Cardiac muscle cell (in vitro differentiated cells and primary cell): ENCODE measurements at regions not wholly inside any gene's neighbourhood (a gene's known extent, or its start where the extent isn't known, plus 50 kb on each side); places are given as distances from the start of the nearest gene placed in this dataset.
A peak's percentile ranks its signal among the peaks of the same experiment; 100 is the strongest.

ENCODE experiments used
- DNase-seq, 2 donors: peaks; one replicate each; pipeline versions ENCODE4 v3.0.0 to v3.0.0-alpha.2; 2010 to 2017; ENCODE audit warnings: low read depth in 1 of 2, low spot score in 1 of 2
- H3K27ac ChIP-seq: fragments of 200-600 bp; sonication (generic); 2 replicates; pipeline ENCODE4 v1.5.1; 2016
- H3K27me3 ChIP-seq: fragments of 200-600 bp; sonication (generic); 2 replicates; pipeline ENCODE4 v1.6.0; 2016; ENCODE audit warnings: control low read depth
- H3K36me3 ChIP-seq: fragments of 200-600 bp; sonication (generic); 2 replicates; pipeline ENCODE4 v1.5.1; 2016; ENCODE audit warnings: control low read depth
- H3K4me1 ChIP-seq: fragments of 200-600 bp; sonication (generic); 2 replicates; pipeline ENCODE4 v1.8.1; 2017; ENCODE audit warnings: low read depth, mild to moderate bottlenecking, mixed run types
- H3K4me3 ChIP-seq: fragments of 200-600 bp; sonication (generic); 2 replicates; pipeline ENCODE4 v1.5.1; 2016; ENCODE audit warnings: mild to moderate bottlenecking
- H3K9me3 ChIP-seq: fragments of 200-600 bp; sonication (generic); 2 replicates; pipeline ENCODE4 v1.5.1; 2017; ENCODE audit warnings: low read depth, mild to moderate bottlenecking, control low read depth
- CTCF ChIP-seq: IDR thresholded peaks from 2 replicates; pipeline ENCODE4 v1.5.1; 2012; ENCODE audit warnings: low read depth, mild to moderate bottlenecking, low read length

- Histone ChIP-seq H3K27ac (no peak overlapping the region), H3K4me1 (no peaks in the 10 kb centered on the region), H3K9me3 (no peaks in the 10 kb centered on the region), H3K4me3 (no peak overlapping the region), H3K36me3 (no peaks in the 10 kb centered on the region), H3K27me3 (no peaks in the 10 kb centered on the region)
- no peak for TF ChIP-seq CTCF
- DNase-seq, result peak in 1 of 2 donors; percentile 42
These were observed 395.1 kb downstream of the FBXO15 start for GRCh38 chr18:73752546-73752945.

GRCh38 chr18:73750052-73750451 is 397.6 kb downstream of the FBXO15 start:
- Histone ChIP-seq H3K36me3 (no peaks in the 10 kb centered on the region), H3K9me3 (no peaks in the 10 kb centered on the region), H3K27me3 (no peaks in the 10 kb centered on the region), H3K27ac (no peak overlapping the region), H3K4me3 (no peak overlapping the region), H3K4me1 (no peaks in the 10 kb centered on the region)
- no peak for TF ChIP-seq CTCF
- DNase-seq, result no peak

DNA sequence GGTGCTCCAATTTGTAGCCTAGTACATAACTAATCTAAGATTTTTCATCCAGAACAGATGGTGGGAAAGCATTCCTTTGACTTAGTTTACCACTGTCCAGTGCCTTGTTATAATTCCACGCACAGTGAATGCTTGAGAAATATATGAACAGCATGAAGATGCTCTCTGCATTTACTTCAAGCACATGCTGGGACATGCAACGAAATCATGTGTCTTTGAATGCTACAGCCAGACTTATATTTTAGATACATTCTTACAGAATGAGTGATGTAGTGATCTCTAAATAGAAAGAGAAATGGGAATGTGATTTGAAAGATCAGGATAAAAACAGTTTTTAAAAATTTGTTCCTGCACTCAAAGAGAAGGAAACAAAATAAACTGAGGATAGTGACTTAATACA is 398.3 kb downstream of the FBXO15 start:
- Histone ChIP-seq H3K9me3 (no peaks in the 10 kb centered on the region), H3K36me3 (no peaks in the 10 kb centered on the region), H3K4me3 (no peak overlapping the region), H3K27ac (no peak overlapping the region), H3K4me1 (peaks cover 3% of the 10 kb centered on the region), H3K27me3 (no peaks in the 10 kb centered on the region)
- no peak for DNase-seq
- no peak for TF ChIP-seq CTCF

DNA sequence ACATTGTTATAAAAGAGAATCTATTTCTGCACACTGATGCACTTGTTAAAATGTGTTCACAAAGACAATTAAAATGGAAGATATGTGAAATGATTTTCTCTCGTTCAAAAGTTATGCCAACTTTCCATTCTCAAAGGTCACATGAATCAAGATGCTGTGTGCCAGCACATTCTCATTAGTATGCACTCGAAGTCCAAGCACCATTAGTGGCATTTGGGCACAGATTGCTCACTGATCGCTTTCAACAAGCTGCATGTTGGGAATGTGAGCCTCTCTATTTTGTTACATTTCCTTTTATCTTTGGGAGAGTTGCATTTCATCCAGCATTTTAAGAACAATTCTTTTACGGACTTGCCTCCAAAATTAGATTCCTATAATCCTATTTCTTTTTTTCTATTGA is 398.9 kb downstream of the FBXO15 start:
- no peak for TF ChIP-seq CTCF
- no peaks in the 10 kb centered on the region for H3K36me3 ChIP-seq
- H3K4me3 ChIP-seq, result no peak overlapping the region
- H3K27ac ChIP-seq, result no peak overlapping the region
- peaks cover 3% of the 10 kb centered on the region for H3K4me1 ChIP-seq
- H3K9me3 ChIP-seq, result no peaks in the 10 kb centered on the region
- H3K27me3 ChIP-seq, result no peaks in the 10 kb centered on the region
- no peak for DNase-seq

DNA sequence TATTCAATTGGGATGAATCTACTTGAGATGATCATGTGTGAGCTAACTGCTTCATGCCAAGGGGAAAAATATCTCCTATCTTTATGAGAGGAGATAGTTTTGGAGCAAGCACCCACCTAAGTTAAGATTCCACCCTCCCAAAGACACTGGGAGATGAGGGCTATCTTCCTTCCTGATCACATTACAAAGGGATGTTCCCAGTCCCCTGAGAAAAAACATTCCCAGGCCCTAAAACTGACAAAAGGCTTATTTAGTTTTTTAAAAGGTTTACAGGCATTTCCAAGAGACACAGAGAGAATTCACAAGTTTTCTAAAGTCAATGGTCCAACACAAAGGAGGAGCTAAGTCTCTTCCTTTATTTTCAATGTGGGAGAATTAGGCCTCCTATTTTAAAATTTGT is 401.5 kb downstream of the FBXO15 start:
- H3K4me1 ChIP-seq, result peaks cover 3% of the 10 kb centered on the region
- H3K4me3 ChIP-seq, result no peak overlapping the region
- no peaks in the 10 kb centered on the region for H3K36me3 ChIP-seq
- H3K27ac ChIP-seq, result no peak overlapping the region
- DNase-seq, result no peak
- H3K27me3 ChIP-seq, result no peaks in the 10 kb centered on the region
- TF ChIP-seq CTCF, result no peak
- no peaks in the 10 kb centered on the region for H3K9me3 ChIP-seq

DNA sequence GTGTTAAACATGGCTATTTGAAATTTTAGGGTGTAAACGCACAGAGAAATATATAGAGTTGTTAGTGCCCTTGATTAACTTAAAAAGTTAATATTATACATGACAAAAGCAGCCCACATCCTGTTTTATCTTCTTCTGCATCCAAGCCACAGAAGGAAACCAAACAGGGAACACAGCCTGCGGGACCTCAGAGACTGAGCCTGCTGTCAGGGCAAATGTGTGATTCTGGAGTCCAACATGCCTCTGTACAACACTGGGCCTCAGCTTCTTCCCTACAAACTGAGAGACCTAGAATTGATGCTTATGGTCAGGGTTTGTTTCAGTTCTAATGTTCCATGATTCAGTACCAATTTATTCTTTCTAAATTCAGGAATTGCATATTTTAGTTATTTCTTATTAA is 404.7 kb downstream of the FBXO15 start:
- Histone ChIP-seq H3K9me3 (no peaks in the 10 kb centered on the region), H3K4me1 (peaks cover 3% of the 10 kb centered on the region), H3K4me3 (no peak overlapping the region), H3K27ac (no peak overlapping the region), H3K36me3 (no peaks in the 10 kb centered on the region), H3K27me3 (no peaks in the 10 kb centered on the region)
- DNase-seq, result no peak
- no peak for TF ChIP-seq CTCF
